ENCODE measurements at regions not wholly inside any gene's neighbourhood (a gene's known extent, or its start where the extent isn't known, plus 50 kb on each side); places are given as distances from the start of the nearest gene placed in this dataset.

- no peak for TF ChIP-seq ZNF462 (CRISPR knock-in tag; IDR thresholded peaks at IDR 0.05)
- no peak for TF ChIP-seq ZNF331 (CRISPR knock-in tag; IDR thresholded peaks at IDR 0.05; ENCODE audit: low read depth)
- no peak for TF ChIP-seq EZH2 (IDR thresholded peaks at IDR 0.05; ENCODE audit: low read depth, unreplicated experiment)
Measured at GRCh38 chr7:89839329-89839728, 314.9 kb upstream of the STEAP1 start (continued).

DNA sequence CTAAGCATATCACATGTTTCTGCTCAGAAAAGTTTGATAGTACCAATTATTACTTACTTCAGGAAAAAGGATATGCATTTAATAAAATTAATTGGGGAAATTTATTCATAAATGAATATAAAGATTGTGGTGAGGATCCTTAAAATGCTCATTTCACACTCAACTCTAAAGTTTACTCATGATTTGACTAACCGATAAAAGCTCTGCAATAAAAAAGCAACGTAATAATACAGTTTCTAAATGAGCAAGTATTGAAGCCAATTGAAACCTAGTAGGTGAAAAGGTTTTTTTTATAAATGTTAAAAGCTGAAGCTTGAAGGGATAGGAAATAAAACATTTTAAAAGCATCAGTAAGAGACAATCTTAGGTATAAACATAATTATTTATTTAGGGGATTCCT lies 308.3 kb upstream of the STEAP1 start:
- Mint-ChIP-seq H3K27ac (no peak overlapping the region), H3K9me3 (no peaks in the 10 kb centered on the region), H3K4me3 (no peak overlapping the region), H3K27me3 (ENCODE audit: insufficient read depth, low read depth, poor library complexity) (no peaks in the 10 kb centered on the region), H3K36me3 (ENCODE audit: low read depth) (no peaks in the 10 kb centered on the region), H3K4me1 (no peaks in the 10 kb centered on the region)
- H3K79me2 ChIP-seq (replicated peaks; ENCODE audit: insufficient read depth) = no peaks in the 10 kb centered on the region
- no peaks in the 10 kb centered on the region for H4K20me1 ChIP-seq (replicated peaks; ENCODE audit: insufficient read depth)
- no peaks in the 10 kb centered on the region for H3K36me3 ChIP-seq (ENCODE audit: insufficient read depth)
- H3K27me3 ChIP-seq (ENCODE audit: insufficient read depth) = no peaks in the 10 kb centered on the region
- no peak overlapping the region for H3K27ac ChIP-seq (ENCODE audit: low read depth)
- H3K9me2 ChIP-seq (ENCODE audit: insufficient read depth) = no peaks in the 10 kb centered on the region
- H3K4me1 ChIP-seq (ENCODE audit: insufficient read depth) = no peaks in the 10 kb centered on the region
- H3K4me2 ChIP-seq = no peak overlapping the region
- DNase-seq (ENCODE audit: low spot score) (no peak), ATAC-seq (no peak)
- no peak overlapping the region for H3K4me3 ChIP-seq
- H2AFZ ChIP-seq = no peak overlapping the region
- no peaks in the 10 kb centered on the region for H3F3A ChIP-seq (replicated peaks; ENCODE audit: low read depth)
- TF ChIP-seq CREB1 (CRISPR knock-in tag; IDR thresholded peaks at IDR 0.05; ENCODE audit: low read depth) = no peak
- TF ChIP-seq ZNF114 (CRISPR knock-in tag; IDR thresholded peaks at IDR 0.05) = no peak
- TF ChIP-seq REST (IDR thresholded peaks at IDR 0.05; ENCODE audit: unreplicated experiment) = no peak
- no peak for TF ChIP-seq NANOG (IDR thresholded peaks at IDR 0.05; ENCODE audit: borderline replicate concordance)
- TF ChIP-seq JUNB (IDR thresholded peaks at IDR 0.05; ENCODE audit: unreplicated experiment) = no peak
